Pancreas (tissue), 10 donors: ENCODE measurements at regions not wholly inside any gene's neighbourhood (a gene's known extent, or its start where the extent isn't known, plus 50 kb on each side); places are given as distances from the start of the nearest gene placed in this dataset.

Source experiments
- ATAC-seq, 4 donors: fragments of 200-7000 bp; cut with Tn5 transposase; one replicate each; pipeline versions ENCODE4 v1.8.0 to v1.9.1; 2020; ENCODE audit warnings: mild to moderate bottlenecking in 4 of 4, moderate library complexity in 4 of 4
- DNase-seq, 6 donors: peaks; one replicate each; pipeline ENCODE4 v3.0.0-alpha.2; 2020
- FAIRE-seq: peaks from 2 replicates; lab custom pipeline; 2012; peaks lifted over from hg19 to GRCh38; lab: Jason Lieb, UNC
- H3K27ac ChIP-seq, 4 donors: fragments of 200-600 bp; sonication (generic); 1 replicate in 3 of 4; 2 replicates in 1 of 4; pipeline versions ENCODE4 v1.5.0 to v1.8.0; 2020
- H3K27me3 ChIP-seq, 4 donors: fragments of 200-600 bp; one replicate each; pipeline ENCODE4 v1.8.0; 2021
- H3K36me3 ChIP-seq, 3 donors: fragments of 200-600 bp; sonication (generic) in 1 of 3; one replicate each; pipeline versions ENCODE4 v1.5.0 to v1.8.0; 2020 to 2021
- H3K4me1 ChIP-seq, 3 donors: fragments of 200-600 bp; one replicate each; pipeline ENCODE4 v1.8.0; 2021
- H3K4me3 ChIP-seq, 4 donors: fragments of 200-600 bp; sonication (generic) in 2 of 4; one replicate each; pipeline versions ENCODE4 v1.5.0 to v1.8.0; 2020 to 2021
- H3K9me3 ChIP-seq, 4 donors: fragments of 200-600 bp; one replicate each; pipeline ENCODE4 v1.8.0; 2021
- CTCF ChIP-seq, 4 donors: fragments of 200-600 bp; sonication (generic) in 3 of 4; IDR thresholded peaks; one replicate each; pipeline versions ENCODE4 v1.5.0 to v1.8.0; 2021; ENCODE audit warnings: antibody characterized with exemption in 4 of 4
- WGBS, 2 donors: extraction: QIAGEN DNeasy Blood & Tissue Kit; methylation state at CpG; one replicate each; pipeline ENCODE4 v1.1.7; 2013; 5-methylcytosine and 5-hydroxymethylcytosine counted together
- intact Hi-C, 3 donors: fragments of 100-400 bp; cut with DNase I; formaldehyde crosslinking; loops; one replicate each; pipeline versions ENCODE4 v1.11.1 to v1.14.2; 2022
- donor health status: healthy with polysubstance abuse.
- donor health status: DM: no; HTN: no; CAD: no; lungs with moderate emphysema.
- donor health status: DM: no; HTN: no; CAD: no.
- donor health status: control.
- donor health status: control.
- donor health status: Bipolar disorder and iron deficiency.
- donor health status: DM: yes; HTN: yes; CAD: no.
- donor health status: DM: no; HTN: no; CAD: no.
- donor health status: DM: no; HTN: no; CAD: no.
- donor health status: DM: yes; HTN: yes; CAD: no.

GRCh38 chr11:97163631-97164191 is 773.9 kb downstream of the JRKL start:
- Histone ChIP-seq H3K4me3 (no peak overlapping the region), H3K27me3 (no peaks in the 10 kb centered on the region), H3K27ac (no peak overlapping the region), H3K9me3 (no peaks in the 10 kb centered on the region), H3K36me3 (no peaks in the 10 kb centered on the region), H3K4me1 (no peaks in the 10 kb centered on the region)
- WGBS, 2 donors: 60 to 73% methylated on average over 4 of the region's 4 CpGs
- no peak for TF ChIP-seq CTCF (IDR thresholded peaks at IDR 0.05)
- ATAC-seq (no peak), FAIRE-seq (no peak), DNase-seq (no peak)
- intact Hi-C loops: no loop called here

GRCh38 chr11:97201743-97202612 is 812.2 kb downstream of the JRKL start:
- WGBS, 2 donors: 44 to 58% methylated on average over 3 of the region's 3 CpGs
- H3K36me3 ChIP-seq: no peaks in the 10 kb centered on the region
- intact Hi-C loops: no loop called here
- H3K4me3 ChIP-seq: no peak overlapping the region
- FAIRE-seq (no peak), ATAC-seq (no peak), DNase-seq (no peak)
- H3K27me3 ChIP-seq: no peaks in the 10 kb centered on the region
- H3K9me3 ChIP-seq: no peaks in the 10 kb centered on the region
- no peaks in the 10 kb centered on the region for H3K4me1 ChIP-seq
- TF ChIP-seq CTCF (IDR thresholded peaks at IDR 0.05): no peak
- H3K27ac ChIP-seq: no peak overlapping the region

DNA sequence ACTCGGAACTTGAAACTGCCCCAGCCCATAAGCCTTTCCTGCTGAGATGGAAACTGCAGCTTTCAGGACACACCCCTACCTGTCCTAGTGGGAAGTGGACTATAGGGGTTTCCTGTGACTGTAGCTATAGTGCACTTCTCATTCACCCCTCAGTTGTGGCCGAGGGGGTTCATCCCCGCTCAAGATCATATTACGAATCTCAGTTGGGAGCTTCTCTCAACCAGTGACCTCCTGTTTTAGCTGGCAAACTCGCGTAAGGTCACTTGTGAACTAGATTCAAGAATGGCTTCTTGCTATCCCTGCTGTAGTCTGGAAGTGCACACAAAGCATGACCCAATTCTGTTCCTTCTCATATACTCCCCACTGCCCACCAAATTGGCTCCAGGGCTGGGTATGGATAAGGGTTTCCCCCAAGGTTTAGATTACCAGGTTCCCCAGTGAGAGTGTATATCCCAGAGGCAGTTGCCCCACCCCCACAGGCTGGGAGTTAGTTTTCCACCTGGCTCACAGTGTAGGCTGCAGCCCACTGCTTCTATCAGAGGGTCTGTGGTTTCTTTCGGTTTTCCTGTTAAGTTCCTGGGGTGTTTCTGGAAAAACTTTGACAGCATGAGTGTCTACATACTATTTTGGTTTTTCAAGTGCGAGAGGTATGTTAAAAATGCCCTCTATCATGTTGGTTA is 812.9 kb downstream of the JRKL start:
- TF ChIP-seq CTCF (IDR thresholded peaks at IDR 0.05): no peak
- Histone ChIP-seq H3K4me1 (no peaks in the 10 kb centered on the region), H3K9me3 (no peaks in the 10 kb centered on the region), H3K4me3 (no peak overlapping the region), H3K36me3 (no peaks in the 10 kb centered on the region), H3K27ac (no peak overlapping the region), H3K27me3 (no peaks in the 10 kb centered on the region)
- FAIRE-seq: no peak
- no peak for ATAC-seq
- no peak for DNase-seq
- WGBS, 2 donors: 52 to 54% methylated on average over 8 of the region's 8 CpGs
- intact Hi-C loops: no loop called here

DNA sequence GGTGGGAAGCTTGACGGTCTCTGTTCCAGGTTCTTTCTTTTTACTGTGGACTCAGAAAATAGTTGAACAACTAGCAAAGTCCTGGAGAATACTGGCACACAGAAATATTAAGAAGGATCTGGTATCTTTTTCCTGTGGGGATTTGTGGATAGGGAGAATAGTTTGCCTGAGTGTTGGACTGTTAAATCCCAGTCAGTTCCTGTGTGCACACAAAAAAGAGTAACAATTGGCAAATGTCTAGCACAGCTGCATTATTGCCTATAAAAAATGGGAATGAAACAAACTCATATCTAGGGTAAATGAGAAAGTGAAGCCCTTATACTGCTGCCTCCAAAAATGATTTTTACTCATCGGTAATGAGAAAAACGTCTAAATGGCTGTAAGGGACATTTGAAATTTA is 828.2 kb downstream of the JRKL start:
- DNase-seq: no peak
- Histone ChIP-seq H3K27me3 (no peaks in the 10 kb centered on the region), H3K4me3 (no peak overlapping the region), H3K4me1 (no peaks in the 10 kb centered on the region), H3K9me3 (no peaks in the 10 kb centered on the region), H3K27ac (no peak overlapping the region), H3K36me3 (no peaks in the 10 kb centered on the region)
- ATAC-seq: no peak
- 64 to 73% methylated on average over 3 of the region's 3 CpGs for WGBS, 2 donors
- TF ChIP-seq CTCF (IDR thresholded peaks at IDR 0.05): no peak
- intact Hi-C loops: no loop called here
- no peak for FAIRE-seq
